Heart right ventricle (tissue), 16 donors: ENCODE measurements at regions not wholly inside any gene's neighbourhood (a gene's known extent, or its start where the extent isn't known, plus 50 kb on each side); places are given as distances from the start of the nearest gene placed in this dataset.
A peak's percentile ranks its signal among the peaks of the same experiment; 100 is the strongest.

Experiments used
- ATAC-seq, 8 donors: fragments of 200-7000 bp; cut with Tn5 transposase; one replicate each; pipeline ENCODE4 v1.9.1; 2020; ENCODE audit warnings: mild to moderate bottlenecking in 8 of 8, moderate library complexity in 8 of 8, moderate number of reproducible peaks in 1 of 8
- DNase-seq, 2 donors: peaks; one replicate each; pipeline ENCODE4 v3.0.0-alpha.2; 2020
- H3K27ac ChIP-seq, 10 donors: fragments of 200-600 bp; sonication (generic) in 2 of 10; one replicate each; pipeline versions ENCODE4 v1.5.0 to v1.8.0; 2020 to 2022; ENCODE audit warnings: mild to moderate bottlenecking in 3 of 10
- H3K27me3 ChIP-seq, 7 donors: fragments of 200-600 bp; one replicate each; pipeline ENCODE4 v1.8.0; 2021 to 2022; ENCODE audit warnings: mild to moderate bottlenecking in 2 of 7
- H3K36me3 ChIP-seq, 9 donors: fragments of 200-600 bp; sonication (generic) in 1 of 9; one replicate each; pipeline versions ENCODE4 v1.5.0 to v1.8.0; 2020 to 2022; ENCODE audit warnings: mild to moderate bottlenecking in 2 of 9
- H3K4me1 ChIP-seq, 9 donors: fragments of 200-600 bp; sonication (generic) in 1 of 9; one replicate each; pipeline versions ENCODE4 v1.5.0 to v1.8.0; 2020 to 2022; ENCODE audit warnings: mild to moderate bottlenecking in 4 of 9
- H3K4me3 ChIP-seq, 10 donors: fragments of 200-600 bp; sonication (generic) in 2 of 10; one replicate each; pipeline versions ENCODE4 v1.5.0 to v1.8.0; 2020 to 2022; ENCODE audit warnings: mild to moderate bottlenecking in 7 of 10, moderate library complexity in 2 of 10
- H3K9me3 ChIP-seq, 11 donors: fragments of 200-600 bp in 10 of 11; sonication (generic) in 2 of 11; one replicate each; pipeline versions ENCODE4 v1.5.0 to v1.8.0; 2013 to 2022; ENCODE audit warnings: mild to moderate bottlenecking in 2 of 11, control low read depth in 1 of 11, moderate library complexity in 1 of 11
- WGBS, 2 donors: extraction: QIAGEN DNeasy Blood & Tissue Kit; methylation state at CpG; one replicate each; pipeline ENCODE4 v1.1.7; 2013; ENCODE audit warnings: inconsistent platforms in 1 of 2; 5-methylcytosine and 5-hydroxymethylcytosine counted together
- intact Hi-C, 10 donors: fragments of 100-400 bp; cut with DNase I; formaldehyde crosslinking; loops; one replicate each; pipeline versions ENCODE4 v1.11.1 to v1.14.2; 2022
- TF ChIP-seq, protein P1 (sequence below), 9 donors: fragments of 200-600 bp; sonication (generic) in 2 of 9; IDR thresholded peaks; one replicate each; pipeline versions ENCODE4 v1.5.0 to v1.8.0; 2021 to 2022; ENCODE audit warnings: antibody characterized with exemption in 9 of 9, mild to moderate bottlenecking in 5 of 9, moderate library complexity in 1 of 9
- donor health status: Arrhythmogenic right ventricular cardiomyopathy.
- donor health status: ischemic (EF 13 %, LVEDD 7.1; RV severe dilation, severe dysfunction).
- donor health status: healthy with polysubstance abuse.
- donor health status: DM: no; HTN: yes; CAD: no.
- donor health status: DM: no; HTN: no; CAD: no.
- donor health status: ischemic (EF 25% LVEDD 6.9; RV normal size, moderate dysfunction).
- donor health status: ischemic (EF 25% LVEDD 5.7; RV mildly dilated, moderate dysfunction).
- donor health status: healthy.
- donor health status: DM: yes; HTN: yes; CAD: no.
- donor health status: Ischemic cardiomyopathy.
- donor health status: ischemic (EF 35%, LVEDD 5.7; RV mildly dilated, moderate dysfunction).
- donor health status: nonischemic (EF 11% LVEDD 7.7; RV severe dilation, severe dysfunction).
- donor health status: DM: yes; HTN: yes; CAD: no.
- donor health status: PGD.
- donor health status: ischemic (EF 29% LVEDD 5.4; RV normal size, mild dysfunction).
- donor health status: nonischemic (EF 23%, LVEDD 6.1; RV moderate dilation, normal function).

DNA sequence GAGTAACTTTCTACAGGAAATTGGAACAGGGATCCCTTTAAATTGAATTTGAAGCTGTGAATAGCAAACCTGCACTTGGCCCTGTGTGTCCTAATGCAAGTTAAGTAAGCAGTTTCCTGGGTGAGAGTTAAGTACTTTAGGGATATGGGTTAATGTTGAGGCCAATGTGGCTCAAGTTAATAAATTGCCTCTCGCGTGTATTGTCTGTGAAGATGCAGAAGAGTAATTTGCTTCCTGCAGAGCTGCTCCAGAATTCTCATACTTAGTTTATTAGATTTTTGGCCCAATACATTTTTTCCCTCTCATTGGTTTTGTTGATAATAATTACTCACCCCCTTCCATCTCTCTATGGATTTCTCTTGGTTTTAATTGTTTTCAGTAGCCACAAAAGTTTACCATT lies 86.5 kb downstream of the SLC25A47 start:
- 72 to 74% methylated on average over 2 of the region's 2 CpGs for WGBS, 2 donors
- intact Hi-C loops: no loop called here
- Histone ChIP-seq H3K27me3 (no peaks in the 10 kb centered on the region), H3K4me3 (no peak overlapping the region), H3K27ac (peak overlapping the region in 1 of 10 donors; percentile 14), H3K4me1 (peaks cover 0 to 36% (median 7%) of the 10 kb centered on the region in 9 donors), H3K9me3 (no peaks in the 10 kb centered on the region), H3K36me3 (no peaks in the 10 kb centered on the region)
- TF ChIP-seq, protein P1, sequence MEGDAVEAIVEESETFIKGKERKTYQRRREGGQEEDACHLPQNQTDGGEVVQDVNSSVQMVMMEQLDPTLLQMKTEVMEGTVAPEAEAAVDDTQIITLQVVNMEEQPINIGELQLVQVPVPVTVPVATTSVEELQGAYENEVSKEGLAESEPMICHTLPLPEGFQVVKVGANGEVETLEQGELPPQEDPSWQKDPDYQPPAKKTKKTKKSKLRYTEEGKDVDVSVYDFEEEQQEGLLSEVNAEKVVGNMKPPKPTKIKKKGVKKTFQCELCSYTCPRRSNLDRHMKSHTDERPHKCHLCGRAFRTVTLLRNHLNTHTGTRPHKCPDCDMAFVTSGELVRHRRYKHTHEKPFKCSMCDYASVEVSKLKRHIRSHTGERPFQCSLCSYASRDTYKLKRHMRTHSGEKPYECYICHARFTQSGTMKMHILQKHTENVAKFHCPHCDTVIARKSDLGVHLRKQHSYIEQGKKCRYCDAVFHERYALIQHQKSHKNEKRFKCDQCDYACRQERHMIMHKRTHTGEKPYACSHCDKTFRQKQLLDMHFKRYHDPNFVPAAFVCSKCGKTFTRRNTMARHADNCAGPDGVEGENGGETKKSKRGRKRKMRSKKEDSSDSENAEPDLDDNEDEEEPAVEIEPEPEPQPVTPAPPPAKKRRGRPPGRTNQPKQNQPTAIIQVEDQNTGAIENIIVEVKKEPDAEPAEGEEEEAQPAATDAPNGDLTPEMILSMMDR (IDR thresholded peaks at IDR 0.05): no peak
- no peak for ATAC-seq
- no peak for DNase-seq

DNA sequence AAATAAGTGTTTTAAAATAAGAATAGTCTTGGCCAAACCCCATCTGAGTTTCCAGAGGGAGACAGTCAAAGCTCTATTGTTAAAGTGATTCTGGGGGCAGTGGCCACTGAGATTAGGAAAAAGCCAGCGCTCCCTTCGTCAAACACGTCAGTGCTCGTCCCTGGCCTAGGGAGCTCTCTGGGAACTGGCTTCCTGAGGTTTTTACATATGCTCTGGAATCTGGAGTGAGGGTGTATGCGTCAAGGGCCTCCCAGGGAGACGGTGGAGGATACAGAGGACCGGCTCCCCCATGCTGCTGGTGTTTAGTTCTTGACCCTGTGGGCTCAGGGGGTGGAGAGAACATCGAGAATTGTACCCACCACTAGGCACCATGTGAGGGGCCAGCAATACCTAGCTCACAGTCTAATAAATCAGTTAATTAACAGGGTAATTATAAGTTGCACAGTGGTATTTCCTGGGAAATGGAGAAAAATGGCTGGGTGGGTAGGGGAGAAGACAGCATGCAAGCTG lies 87.0 kb downstream of the SLC25A47 start:
- no peak for DNase-seq
- Histone ChIP-seq H3K4me3 (no peak overlapping the region), H3K36me3 (no peaks in the 10 kb centered on the region), H3K27me3 (no peaks in the 10 kb centered on the region), H3K9me3 (no peaks in the 10 kb centered on the region), H3K4me1 (peaks cover 0 to 36% (median 7%) of the 10 kb centered on the region in 9 donors), H3K27ac (peak overlapping the region in 1 of 10 donors; percentile 14)
- 71 to 72% methylated on average over 8 of the region's 8 CpGs for WGBS, 2 donors
- ATAC-seq: no peak
- intact Hi-C loops: no loop called here
- TF ChIP-seq, protein P1 (IDR thresholded peaks at IDR 0.05): no peak

DNA sequence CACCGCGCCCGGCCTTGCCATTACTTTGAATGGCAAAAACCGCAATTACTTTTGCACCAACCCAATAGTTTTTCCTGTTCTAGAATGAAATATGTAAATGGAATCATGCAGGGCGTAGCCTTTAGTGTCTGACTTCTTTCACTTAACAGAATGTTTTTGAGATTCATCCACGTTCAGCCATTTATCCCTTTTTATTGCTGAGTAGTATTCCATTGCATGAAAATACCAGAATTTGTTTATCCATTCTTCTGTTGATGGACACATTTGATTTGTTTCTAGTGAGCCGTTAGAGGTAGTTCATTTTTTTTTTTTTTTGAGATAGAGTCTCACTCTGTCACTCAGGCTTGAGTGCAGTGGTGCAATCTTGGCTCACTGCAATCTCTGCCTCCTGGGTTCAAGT lies 90.6 kb downstream of the SLC25A47 start:
- TF ChIP-seq, protein P1 (IDR thresholded peaks at IDR 0.05): no peak
- intact Hi-C loops: no loop called here
- ATAC-seq: no peak
- Histone ChIP-seq H3K4me3 (no peak overlapping the region), H3K9me3 (no peaks in the 10 kb centered on the region), H3K27me3 (no peaks in the 10 kb centered on the region), H3K27ac (no peak overlapping the region), H3K36me3 (no peaks in the 10 kb centered on the region), H3K4me1 (peaks cover 0 to 11% (median 0%) of the 10 kb centered on the region in 9 donors)
- DNase-seq: no peak
- WGBS, 2 donors: 96 to 97% methylated on average over 7 of the region's 7 CpGs

DNA sequence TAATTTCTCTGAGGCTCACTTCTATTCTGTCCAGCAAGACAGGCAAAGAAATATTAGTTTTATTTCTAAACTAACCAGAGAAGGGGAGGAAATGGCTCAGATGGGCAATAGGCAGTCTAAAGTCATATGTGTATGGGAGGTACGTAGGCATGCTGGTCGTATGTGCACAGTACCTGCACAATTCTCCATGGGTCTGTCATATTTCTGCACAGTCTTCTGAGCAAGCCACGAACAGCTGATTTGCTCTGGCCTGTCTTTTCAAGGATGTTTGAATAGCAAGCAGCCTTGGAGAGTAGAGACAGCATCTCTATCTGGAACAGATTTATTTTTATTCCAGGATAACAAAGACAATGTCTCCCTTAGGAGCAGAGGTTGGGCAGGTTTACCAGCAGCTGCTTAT lies 92.1 kb downstream of the SLC25A47 start:
- no peaks in the 10 kb centered on the region for H3K36me3 ChIP-seq
- WGBS, 2 donors: 92 to 93% methylated on average over 3 of the region's 3 CpGs
- no peaks in the 10 kb centered on the region for H3K27me3 ChIP-seq
- ATAC-seq (no peak), DNase-seq (no peak)
- no peaks in the 10 kb centered on the region for H3K4me1 ChIP-seq
- no peak overlapping the region for H3K27ac ChIP-seq
- H3K9me3 ChIP-seq: no peaks in the 10 kb centered on the region
- no peak overlapping the region for H3K4me3 ChIP-seq
- intact Hi-C loops: no loop called here
- TF ChIP-seq, protein P1 (IDR thresholded peaks at IDR 0.05): no peak
